K562 (cell line): ENCODE measurements at regions not wholly inside any gene's neighbourhood (a gene's known extent, or its start where the extent isn't known, plus 50 kb on each side); places are given as distances from the start of the nearest gene placed in this dataset.

Source experiments
- ATAC-seq: fragments of 200-7000 bp; cut with Tn5 transposase; 3 replicates; pipeline ENCODE4 v1.9.1; 2020; ENCODE audit warnings: moderate library complexity
- BruUV-seq: library from RNA; stranded (reverse); fragments of 400-500 nt; replicated peaks from 2 replicates; lab custom pipeline; 2021; lab: Mats Ljungman, UMichigan
- CTCF ChIA-PET: fragments of 300-600 bp; formaldehyde crosslinking; extraction: SDS; loops from one replicate; lab custom pipeline; 2021; ENCODE audit warnings: low intra/inter-chr PET ratio; lab: Yijun Ruan, JAX
- POLR2A ChIA-PET: fragments of 300-600, 350-650 bp; sonication (Branson Sonifier 250); formaldehyde crosslinking; extraction: SDS; loops from one replicate; lab custom pipeline; 2021; ENCODE audit warnings: antibody characterized with exemption, inconsistent platforms; lab: Yijun Ruan, JAX
- DNase-seq, 4 experiments: peaks; one replicate each; pipeline versions ENCODE4 v3.0.0 to v3.0.0-alpha.2; 2011 to 2018; ENCODE audit warnings: low spot score in 3 of 4, mixed read lengths in 3 of 4; ENCODE audit errors: extremely low read depth in 1 of 4
- FAIRE-seq: peaks from 2 replicates; lab custom pipeline; 2011; peaks lifted over from hg19 to GRCh38; lab: Jason Lieb, UNC
- H2AFZ ChIP-seq: 2 replicates; pipeline ENCODE4 v1.6.0; 2011; ENCODE audit warnings: low read depth, low read length, control low read depth, inconsistent platforms
- H3K27ac ChIP-seq: fragments of 200-600 bp; 3 replicates; pipeline ENCODE4 v1.8.0; 2011; ENCODE audit warnings: low read depth, mild to moderate bottlenecking, control low read depth, inconsistent platforms, low read length, moderate library complexity, mixed read lengths; ENCODE audit errors: extremely low read depth
- H3K27me3 ChIP-seq, 2 experiments: fragments of 300-600 bp in 1 of 2; 2 replicates in 1 of 2; 3 replicates in 1 of 2; pipeline versions ENCODE4 v1.6.0 to v1.8.0; 2011; ENCODE audit warnings: inconsistent platforms in 2 of 2, low read length in 2 of 2, mild to moderate bottlenecking in 1 of 2, mixed read lengths in 1 of 2, moderate library complexity in 1 of 2; ENCODE audit not compliant: control insufficient read depth in 2 of 2, insufficient read depth in 2 of 2
- H3K36me3 ChIP-seq: fragments of 300-600 bp; 3 replicates; pipeline ENCODE4 v1.8.0; 2011; ENCODE audit warnings: mild to moderate bottlenecking, low read length, inconsistent platforms; ENCODE audit not compliant: control insufficient read depth, insufficient read depth
- H3K4me1 ChIP-seq, 2 experiments: fragments of 200-600 bp in 1 of 2; replicated peaks in 1 of 2; 2 replicates in 1 of 2; 3 replicates in 1 of 2; pipeline versions ENCODE4 v1.5.1 to v1.8.0; 2011; ENCODE audit warnings: inconsistent platforms in 2 of 2, low read length in 2 of 2, mild to moderate bottlenecking in 1 of 2, mixed read lengths in 1 of 2, moderate library complexity in 1 of 2; ENCODE audit not compliant: control insufficient read depth in 2 of 2, insufficient read depth in 2 of 2
- H3K4me2 ChIP-seq: 2 replicates; pipeline ENCODE4 v1.6.1; 2011; ENCODE audit warnings: low read length, control low read depth, inconsistent platforms, mixed read lengths; ENCODE audit not compliant: insufficient read depth
- H3K4me3 ChIP-seq: fragments of 200-600 bp; sonication (generic), shearing (Covaris generic); 2 replicates; pipeline ENCODE4 v1.5.1; 2016; ENCODE audit warnings: control low read depth, inconsistent platforms
- H3K79me2 ChIP-seq: fragments of 200-600 bp; 3 replicates; pipeline ENCODE4 v1.8.0; 2011; ENCODE audit warnings: low read length, inconsistent platforms; ENCODE audit not compliant: control insufficient read depth, insufficient read depth
- H3K9ac ChIP-seq, 2 experiments: 2 replicates each; pipeline versions ENCODE4 v1.6.0 to v1.6.1; 2011; ENCODE audit warnings: low read depth in 2 of 2, low read length in 2 of 2, control low read depth in 1 of 2, inconsistent platforms in 1 of 2, mild to moderate bottlenecking in 1 of 2, mixed read lengths in 1 of 2; ENCODE audit not compliant: insufficient read depth in 1 of 2
- H3K9me1 ChIP-seq: one replicate; pipeline ENCODE4 v1.6.0; 2011; ENCODE audit warnings: inconsistent platforms, mild to moderate bottlenecking, low read length, moderate library complexity; ENCODE audit not compliant: control insufficient read depth, insufficient read depth
- H3K9me3 ChIP-seq: replicated peaks from 2 replicates; pipeline ENCODE4 v1.5.1; 2011; ENCODE audit warnings: low read depth, low read length, inconsistent platforms; ENCODE audit not compliant: control insufficient read depth, insufficient read depth
- H4K20me1 ChIP-seq: replicated peaks from 2 replicates; pipeline ENCODE4 v1.6.1; 2011; ENCODE audit warnings: low read length, inconsistent platforms, mixed read lengths; ENCODE audit not compliant: control insufficient read depth, insufficient read depth
- DLX4 ChIP-seq: fragments of 250-450 bp; sonication (Bioruptor Pico); IDR thresholded peaks from 2 replicates; pipeline ENCODE4 v1.6.1; 2021; ENCODE audit warnings: mild to moderate bottlenecking
- FOXP1 ChIP-seq: sonication (generic); formaldehyde crosslinking; IDR thresholded peaks from 2 replicates; pipeline ENCODE4 v1.8.0; 2022; ENCODE audit warnings: mild to moderate bottlenecking, missing genetic modification reagents
- HMG20B ChIP-seq: fragments of 250-450 bp; sonication (Bioruptor Pico); IDR thresholded peaks from 2 replicates; pipeline ENCODE4 v1.5.0; 2021; ENCODE audit warnings: mild to moderate bottlenecking
- MCM7 ChIP-seq, 2 experiments: fragments of 450-650 bp; IDR thresholded peaks; 2 replicates each; pipeline ENCODE4 v1.6.1; 2016 to 2018
- NEUROD1 ChIP-seq: fragments of 150-350 bp; IDR thresholded peaks from 2 replicates; pipeline ENCODE4 v1.6.1; 2014; ENCODE audit warnings: borderline replicate concordance, low read length, low read depth; ENCODE audit not compliant: partially characterized antibody
- RBM22 ChIP-seq: fragments of 200-400 bp; formaldehyde crosslinking; IDR thresholded peaks from 2 replicates; pipeline ENCODE4 v1.6.1; 2018; ENCODE audit warnings: low read length, low read depth; ENCODE audit not compliant: poor library complexity, severe bottlenecking
- SIRT6 ChIP-seq: IDR thresholded peaks from one replicate; pipeline ENCODE4 v1.6.1; 2012; ENCODE audit warnings: low read depth, mild to moderate bottlenecking, control low read depth, inconsistent platforms, low read length, moderate library complexity
- TFAP4 ChIP-seq: sonication (generic); formaldehyde crosslinking; IDR thresholded peaks from 2 replicates; pipeline ENCODE4 v1.8.0; 2022; ENCODE audit warnings: missing genetic modification reagents, mild to moderate bottlenecking, moderate library complexity, borderline replicate concordance
- ZKSCAN1 ChIP-seq: fragments of 150-350 bp; IDR thresholded peaks from 2 replicates; pipeline ENCODE4 v1.6.1; 2016; ENCODE audit warnings: low read depth, low read length
- ZNF239 ChIP-seq: fragments of 250-450 bp; sonication (Bioruptor Pico); IDR thresholded peaks from 2 replicates; pipeline ENCODE4 v1.4.0; 2020; ENCODE audit warnings: mild to moderate bottlenecking
- ZNF609 ChIP-seq: sonication (generic); formaldehyde crosslinking; IDR thresholded peaks from 2 replicates; pipeline ENCODE4 v1.8.1; 2023; ENCODE audit warnings: missing genetic modification reagents, mild to moderate bottlenecking, borderline replicate concordance
- WGBS: fragments of 100-300 bp; shearing (Covaris generic); methylation state at CpG from one replicate; pipeline ENCODE4 v1.1.6; 2016; ENCODE audit warnings: low coverage, mixed read lengths; ENCODE audit not compliant: insufficient coverage; ENCODE audit errors: missing lambda C conversion rate; 5-methylcytosine and 5-hydroxymethylcytosine counted together
- in situ Hi-C: fragments of 300-500 bp; cut with MboI; formaldehyde crosslinking; loops from 4 replicates; pipeline ENCODE4 v1.15.0; 2018; ENCODE audit warnings: inconsistent platforms, mixed read lengths
- intact Hi-C: fragments of 100-400 bp; cut with micrococcal nuclease; formaldehyde crosslinking; loops from 2 replicates; pipeline ENCODE4 v1.14.2; 2022
- TF ChIP-seq, protein P1 (sequence below): fragments of 450-650 bp; formaldehyde crosslinking; IDR thresholded peaks from 2 replicates; pipeline ENCODE4 v1.4.0; 2022; ENCODE audit warnings: mild to moderate bottlenecking, moderate library complexity
- TF ChIP-seq, protein P2 (sequence below): IDR thresholded peaks from 2 replicates; pipeline ENCODE4 v1.6.1; 2011; ENCODE audit not compliant: insufficient read length; ENCODE audit errors: extremely low read depth

GRCh38 chr12:83559650-83560049 is 872.9 kb downstream of the TMTC2 start:
- H3K9ac ChIP-seq = no peak overlapping the region
- no peaks in the 10 kb centered on the region for H3K9me3 ChIP-seq
- whole genome bisulfite sequencing = 0% methylated on average over 1 of the region's 1 CpG
- no peaks in the 10 kb centered on the region for H3K36me3 ChIP-seq
- BruUV-seq = no TSS peak
- no peak for ATAC-seq
- no peak overlapping the region for H3K27ac ChIP-seq
- no peaks in the 10 kb centered on the region for H3K27me3 ChIP-seq
- no peak overlapping the region for H3K4me3 ChIP-seq
- FAIRE-seq = no peak
- DNase-seq = no peak
- H3K4me1 ChIP-seq = no peaks in the 10 kb centered on the region
- POLR2A ChIA-PET = no interaction called here
- CTCF ChIA-PET = no interaction called here
- no peaks in the 10 kb centered on the region for H4K20me1 ChIP-seq
- H2AFZ ChIP-seq = no peak overlapping the region
- no peaks in the 10 kb centered on the region for H3K9me1 ChIP-seq
- H3K4me2 ChIP-seq = no peak overlapping the region
- intact Hi-C loops = no loop called here
- in situ Hi-C loops = no loop called here
- no peaks in the 10 kb centered on the region for H3K79me2 ChIP-seq
- no peak for TF ChIP-seq NEUROD1
- no peak for TF ChIP-seq HMG20B
- TF ChIP-seq, protein P1, sequence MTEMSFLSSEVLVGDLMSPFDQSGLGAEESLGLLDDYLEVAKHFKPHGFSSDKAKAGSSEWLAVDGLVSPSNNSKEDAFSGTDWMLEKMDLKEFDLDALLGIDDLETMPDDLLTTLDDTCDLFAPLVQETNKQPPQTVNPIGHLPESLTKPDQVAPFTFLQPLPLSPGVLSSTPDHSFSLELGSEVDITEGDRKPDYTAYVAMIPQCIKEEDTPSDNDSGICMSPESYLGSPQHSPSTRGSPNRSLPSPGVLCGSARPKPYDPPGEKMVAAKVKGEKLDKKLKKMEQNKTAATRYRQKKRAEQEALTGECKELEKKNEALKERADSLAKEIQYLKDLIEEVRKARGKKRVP (CRISPR knock-in tag) = no peak
- TF ChIP-seq SIRT6 = no peak
- no peak for TF ChIP-seq RBM22
- no peak for TF ChIP-seq ZNF609
- TF ChIP-seq ZNF239 (CRISPR knock-in tag) = no peak
- TF ChIP-seq MCM7 (IDR thresholded peaks at IDR 0.05) = no peak
- TF ChIP-seq FOXP1 (CRISPR knock-in tag) = no peak
- TF ChIP-seq ZKSCAN1 = no peak
- TF ChIP-seq DLX4 = no peak
- no peak for TF ChIP-seq TFAP4
- TF ChIP-seq, protein P2, sequence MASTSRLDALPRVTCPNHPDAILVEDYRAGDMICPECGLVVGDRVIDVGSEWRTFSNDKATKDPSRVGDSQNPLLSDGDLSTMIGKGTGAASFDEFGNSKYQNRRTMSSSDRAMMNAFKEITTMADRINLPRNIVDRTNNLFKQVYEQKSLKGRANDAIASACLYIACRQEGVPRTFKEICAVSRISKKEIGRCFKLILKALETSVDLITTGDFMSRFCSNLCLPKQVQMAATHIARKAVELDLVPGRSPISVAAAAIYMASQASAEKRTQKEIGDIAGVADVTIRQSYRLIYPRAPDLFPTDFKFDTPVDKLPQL = no peak
